Heart right ventricle (tissue), 16 donors: ENCODE measurements at regions not wholly inside any gene's neighbourhood (a gene's known extent, or its start where the extent isn't known, plus 50 kb on each side); places are given as distances from the start of the nearest gene placed in this dataset.

ENCODE experiments used
- ATAC-seq, 8 donors: fragments of 200-7000 bp; cut with Tn5 transposase; one replicate each; pipeline ENCODE4 v1.9.1; 2020; ENCODE audit warnings: mild to moderate bottlenecking in 8 of 8, moderate library complexity in 8 of 8, moderate number of reproducible peaks in 1 of 8
- DNase-seq, 2 donors: peaks; one replicate each; pipeline ENCODE4 v3.0.0-alpha.2; 2020
- H3K27ac ChIP-seq, 10 donors: fragments of 200-600 bp; sonication (generic) in 2 of 10; one replicate each; pipeline versions ENCODE4 v1.5.0 to v1.8.0; 2020 to 2022; ENCODE audit warnings: mild to moderate bottlenecking in 3 of 10
- H3K27me3 ChIP-seq, 7 donors: fragments of 200-600 bp; one replicate each; pipeline ENCODE4 v1.8.0; 2021 to 2022; ENCODE audit warnings: mild to moderate bottlenecking in 2 of 7
- H3K36me3 ChIP-seq, 9 donors: fragments of 200-600 bp; sonication (generic) in 1 of 9; one replicate each; pipeline versions ENCODE4 v1.5.0 to v1.8.0; 2020 to 2022; ENCODE audit warnings: mild to moderate bottlenecking in 2 of 9
- H3K4me1 ChIP-seq, 9 donors: fragments of 200-600 bp; sonication (generic) in 1 of 9; one replicate each; pipeline versions ENCODE4 v1.5.0 to v1.8.0; 2020 to 2022; ENCODE audit warnings: mild to moderate bottlenecking in 4 of 9
- H3K4me3 ChIP-seq, 10 donors: fragments of 200-600 bp; sonication (generic) in 2 of 10; one replicate each; pipeline versions ENCODE4 v1.5.0 to v1.8.0; 2020 to 2022; ENCODE audit warnings: mild to moderate bottlenecking in 7 of 10, moderate library complexity in 2 of 10
- H3K9me3 ChIP-seq, 11 donors: fragments of 200-600 bp in 10 of 11; sonication (generic) in 2 of 11; one replicate each; pipeline versions ENCODE4 v1.5.0 to v1.8.0; 2013 to 2022; ENCODE audit warnings: mild to moderate bottlenecking in 2 of 11, control low read depth in 1 of 11, moderate library complexity in 1 of 11
- CTCF ChIP-seq, 9 donors: fragments of 200-600 bp; sonication (generic) in 2 of 9; IDR thresholded peaks; one replicate each; pipeline versions ENCODE4 v1.5.0 to v1.8.0; 2021 to 2022; ENCODE audit warnings: antibody characterized with exemption in 9 of 9, mild to moderate bottlenecking in 5 of 9, moderate library complexity in 1 of 9
- WGBS, 2 donors: extraction: QIAGEN DNeasy Blood & Tissue Kit; methylation state at CpG; one replicate each; pipeline ENCODE4 v1.1.7; 2013; ENCODE audit warnings: inconsistent platforms in 1 of 2; 5-methylcytosine and 5-hydroxymethylcytosine counted together
- intact Hi-C, 10 donors: fragments of 100-400 bp; cut with DNase I; formaldehyde crosslinking; loops; one replicate each; pipeline versions ENCODE4 v1.11.1 to v1.14.2; 2022
- donor health status: Arrhythmogenic right ventricular cardiomyopathy.
- donor health status: ischemic (EF 13 %, LVEDD 7.1; RV severe dilation, severe dysfunction).
- donor health status: healthy with polysubstance abuse.
- donor health status: DM: no; HTN: yes; CAD: no.
- donor health status: DM: no; HTN: no; CAD: no.
- donor health status: ischemic (EF 25% LVEDD 6.9; RV normal size, moderate dysfunction).
- donor health status: ischemic (EF 25% LVEDD 5.7; RV mildly dilated, moderate dysfunction).
- donor health status: healthy.
- donor health status: DM: yes; HTN: yes; CAD: no.
- donor health status: Ischemic cardiomyopathy.
- donor health status: ischemic (EF 35%, LVEDD 5.7; RV mildly dilated, moderate dysfunction).
- donor health status: nonischemic (EF 11% LVEDD 7.7; RV severe dilation, severe dysfunction).
- donor health status: DM: yes; HTN: yes; CAD: no.
- donor health status: PGD.
- donor health status: ischemic (EF 29% LVEDD 5.4; RV normal size, mild dysfunction).
- donor health status: nonischemic (EF 23%, LVEDD 6.1; RV moderate dilation, normal function).

- WGBS, 2 donors = 74 to 76% methylated on average over 15 of the region's 15 CpGs
- Histone ChIP-seq H3K27me3 (no peaks in the 10 kb centered on the region), H3K4me3 (no peak overlapping the region), H3K36me3 (no peaks in the 10 kb centered on the region), H3K4me1 (no peaks in the 10 kb centered on the region), H3K27ac (no peak overlapping the region), H3K9me3 (peaks cover 0 to 93% (median 0%) of the 10 kb centered on the region in 11 donors)
- intact Hi-C loops = loop anchor here in 1 of 10 donors (10.0 kb wide), 1 partner anchor 1596 kb away; no protein-coding TSS in a partner anchor
- TF ChIP-seq CTCF (IDR thresholded peaks at IDR 0.05) = no peak
- DNase-seq = no peak
- no peak for ATAC-seq
Measured at GRCh38 chr7:63028376-63029206, 970.1 kb upstream of the ZNF722 start.

- no peaks in the 10 kb centered on the region for H3K27me3 ChIP-seq
- H3K4me1 ChIP-seq = no peaks in the 10 kb centered on the region
- H3K27ac ChIP-seq = no peak overlapping the region
- H3K4me3 ChIP-seq = no peak overlapping the region
- ATAC-seq (no peak), DNase-seq (no peak)
- peaks cover 0 to 91% (median 0%) of the 10 kb centered on the region in 11 donors for H3K9me3 ChIP-seq
- WGBS, 2 donors = 42 to 44% methylated on average over 3 of the region's 3 CpGs
- TF ChIP-seq CTCF (IDR thresholded peaks at IDR 0.05) = no peak
- H3K36me3 ChIP-seq = no peaks in the 10 kb centered on the region
- intact Hi-C loops = loop anchor here in 1 of 10 donors (10.0 kb wide), 1 partner anchor 1596 kb away; no protein-coding TSS in a partner anchor
Measured at GRCh38 chr7:63029207-63029522, 969.5 kb upstream of the ZNF722 start.

GRCh38 chr7:63030061-63030460 is 968.6 kb upstream of the ZNF722 start:
- H3K4me3 ChIP-seq = no peak overlapping the region
- H3K27me3 ChIP-seq = no peaks in the 10 kb centered on the region
- intact Hi-C loops = no loop called here
- no peaks in the 10 kb centered on the region for H3K36me3 ChIP-seq
- DNase-seq = no peak
- WGBS, 2 donors = 67% methylated on average over 13 of the region's 13 CpGs
- no peak overlapping the region for H3K27ac ChIP-seq
- H3K9me3 ChIP-seq = peaks cover 0 to 89% (median 0%) of the 10 kb centered on the region in 11 donors
- H3K4me1 ChIP-seq = no peaks in the 10 kb centered on the region
- ATAC-seq = no peak
- no peak for TF ChIP-seq CTCF (IDR thresholded peaks at IDR 0.05)

GRCh38 chr7:63031838-63032436 is 966.7 kb upstream of the ZNF722 start:
- Histone ChIP-seq H3K27me3 (no peaks in the 10 kb centered on the region), H3K36me3 (no peaks in the 10 kb centered on the region), H3K27ac (no peak overlapping the region), H3K4me3 (no peak overlapping the region), H3K9me3 (peaks cover 0 to 89% (median 0%) of the 10 kb centered on the region in 11 donors), H3K4me1 (no peaks in the 10 kb centered on the region)
- no peak for DNase-seq
- intact Hi-C loops = no loop called here
- TF ChIP-seq CTCF (IDR thresholded peaks at IDR 0.05) = no peak
- ATAC-seq = no peak
- WGBS, 2 donors = 72 to 74% methylated on average over 16 of the region's 16 CpGs
